HCT116 (cell line): ENCODE measurements at regions not wholly inside any gene's neighbourhood (a gene's known extent, or its start where the extent isn't known, plus 50 kb on each side); places are given as distances from the start of the nearest gene placed in this dataset.

Experiments
- ATF3 ChIP-seq: IDR thresholded peaks from 2 replicates; pipeline ENCODE4 v1.6.1; 2012
- CTCF ChIP-seq, 3 experiments: fragments of 200-600 bp in 1 of 3; sonication (generic) in 1 of 3; IDR thresholded peaks in 2 of 3; conservative IDR thresholded peaks in 1 of 3; 2 replicates each; pipeline ENCODE4 v1.5.1; 2012 to 2017; ENCODE audit warnings: low read depth in 2 of 3, low read length in 2 of 3, antibody characterized with exemption in 1 of 3, borderline replicate concordance in 1 of 3, control low read depth in 1 of 3, mild to moderate bottlenecking in 1 of 3, mixed read lengths in 1 of 3, mixed run types in 1 of 3, moderate library complexity in 1 of 3; ENCODE audit not compliant: insufficient read depth in 1 of 3
- EGR1 ChIP-seq: IDR thresholded peaks from 2 replicates; pipeline ENCODE4 v1.6.1; 2012; ENCODE audit warnings: low read depth
- EZH2 ChIP-seq: fragments of 200-600 bp; sonication (generic); IDR thresholded peaks from 2 replicates; pipeline ENCODE4 v1.6.1; 2017; ENCODE audit warnings: antibody characterized with exemption, mixed run types
- EZH2phosphoT487 ChIP-seq: fragments of 200-600 bp; IDR thresholded peaks from 2 replicates; pipeline ENCODE4 v1.6.1; 2018; ENCODE audit warnings: antibody characterized with exemption, borderline replicate concordance
- MAX ChIP-seq: IDR thresholded peaks from 2 replicates; pipeline ENCODE4 v1.6.1; 2012
- POLR2A ChIP-seq: IDR thresholded peaks from 2 replicates; pipeline ENCODE4 v1.7.0; 2011; ENCODE audit warnings: borderline replicate concordance; ENCODE audit not compliant: insufficient read depth, insufficient read length; ENCODE audit errors: extremely low read depth
- POLR2AphosphoS5 ChIP-seq: IDR thresholded peaks from 2 replicates; pipeline ENCODE4 v1.6.1; 2011; ENCODE audit warnings: mild to moderate bottlenecking, low read depth, low read length, moderate library complexity
- RAD21 ChIP-seq: IDR thresholded peaks from 2 replicates; pipeline ENCODE4 v1.6.1; 2012; ENCODE audit warnings: low read depth, mild to moderate bottlenecking
- REST ChIP-seq: IDR thresholded peaks from 2 replicates; pipeline ENCODE4 v1.6.1; 2012; ENCODE audit warnings: low read depth
- SIN3A ChIP-seq: IDR thresholded peaks from 2 replicates; pipeline ENCODE4 v1.6.1; 2012; ENCODE audit warnings: low read depth
- SP1 ChIP-seq: IDR thresholded peaks from 2 replicates; pipeline ENCODE4 v1.6.1; 2012; ENCODE audit warnings: low read depth
- YY1 ChIP-seq: IDR thresholded peaks from 2 replicates; pipeline ENCODE4 v1.6.1; 2011; ENCODE audit warnings: low read length, low read depth, moderate library complexity, mild to moderate bottlenecking; ENCODE audit not compliant: insufficient replicate concordance; ENCODE audit errors: extremely low read depth
- ZBTB33 ChIP-seq: IDR thresholded peaks from 2 replicates; pipeline ENCODE4 v1.6.1; 2011; ENCODE audit warnings: mild to moderate bottlenecking, low read length, moderate library complexity; ENCODE audit not compliant: insufficient replicate concordance; ENCODE audit errors: extremely low read depth

GRCh38 chr13:111981446-111982165 is 85.3 kb upstream of the SOX1 start:
- TF ChIP-seq POLR2A (no peak), CTCF (IDR thresholded peaks at IDR 0.05 in 2 of 3, conservative IDR thresholded peaks at IDR 0.05 in 1 of 3; ENCODE audit: borderline replicate concordance in 1 of 3, insufficient read depth in 1 of 3, low read depth in 2 of 3, low read length in 2 of 3) (no peak), POLR2AphosphoS5 (no peak), MAX (no peak), SIN3A (no peak), EZH2 (no peak), REST (no peak), YY1 (no peak), SP1 (no peak), RAD21 (no peak), ZBTB33 (no peak), EGR1 (no peak), EZH2phosphoT487 (no peak), ATF3 (no peak)
